Activated CD4-positive, alpha-beta memory T cell treated with anti-CD3 and anti-CD28 coated beads, Interleukin-2, amount 10 ng/mL, durations not matched to agents 7 days and 5 days (primary cell): ENCODE measurements at regions not wholly inside any gene's neighbourhood (a gene's known extent, or its start where the extent isn't known, plus 50 kb on each side); places are given as distances from the start of the nearest gene placed in this dataset.

ENCODE experiments used
- CTCF ChIA-PET: fragments of 350-600 bp; sonication (Branson Sonifier 250); formaldehyde crosslinking; loops from one replicate; lab custom pipeline; 2021; ENCODE audit warnings: antibody characterized with exemption, inconsistent platforms; lab: Charles Lee
- POLR2A ChIA-PET: fragments of 350-600 bp; sonication (Branson Sonifier 250); formaldehyde crosslinking; loops from one replicate; lab custom pipeline; 2021; ENCODE audit warnings: antibody characterized with exemption; lab: Charles Lee
- DNase-seq: peaks from one replicate; pipeline ENCODE4 v3.0.0-alpha.2; 2020
- H3K27ac Mint-ChIP-seq: one replicate; pipeline ENCODE4 v1.8.0; 2021; ENCODE audit warnings: mild to moderate bottlenecking, mixed read lengths
- H3K27me3 Mint-ChIP-seq: one replicate; pipeline ENCODE4 v1.8.0; 2021; ENCODE audit warnings: mixed read lengths
- H3K36me3 Mint-ChIP-seq: one replicate; pipeline ENCODE4 v1.8.0; 2021; ENCODE audit warnings: low read depth, mixed read lengths
- H3K4me1 Mint-ChIP-seq: one replicate; pipeline ENCODE4 v1.8.0; 2021; ENCODE audit warnings: mixed read lengths
- H3K4me3 Mint-ChIP-seq: one replicate; pipeline ENCODE4 v1.8.0; 2021; ENCODE audit warnings: mild to moderate bottlenecking, mixed read lengths
- H3K9me3 Mint-ChIP-seq: one replicate; pipeline ENCODE4 v1.8.0; 2021; ENCODE audit warnings: mixed read lengths

DNA sequence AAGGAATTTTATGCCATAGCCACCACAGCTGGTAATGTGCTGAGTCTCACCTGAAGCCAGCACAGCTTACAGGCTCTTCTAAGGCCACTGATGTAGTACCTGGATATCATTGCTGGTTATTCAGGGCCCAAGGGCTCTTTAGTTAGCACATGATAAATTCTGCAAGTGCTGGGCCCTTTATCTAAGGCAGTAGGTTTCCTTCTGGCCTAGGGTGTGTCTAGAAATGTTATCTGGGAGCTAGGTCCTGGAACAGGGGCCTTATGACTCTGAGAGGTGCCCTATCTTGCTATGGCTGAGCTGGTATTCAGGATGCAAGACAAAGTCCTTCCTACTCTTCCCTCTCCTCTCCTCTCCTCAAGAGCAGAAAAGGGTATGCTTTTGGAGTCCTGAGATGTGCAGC lies 1424.5 kb upstream of the NUDT12 start:
- CTCF ChIA-PET = no interaction called here
- Mint-ChIP-seq H3K4me1 (no peaks in the 10 kb centered on the region), H3K27ac (no peak overlapping the region), H3K4me3 (no peak overlapping the region), H3K36me3 (no peaks in the 10 kb centered on the region), H3K27me3 (no peaks in the 10 kb centered on the region), H3K9me3 (peaks cover 14% of the 10 kb centered on the region)
- no peak for DNase-seq
- POLR2A ChIA-PET = no interaction called here

DNA sequence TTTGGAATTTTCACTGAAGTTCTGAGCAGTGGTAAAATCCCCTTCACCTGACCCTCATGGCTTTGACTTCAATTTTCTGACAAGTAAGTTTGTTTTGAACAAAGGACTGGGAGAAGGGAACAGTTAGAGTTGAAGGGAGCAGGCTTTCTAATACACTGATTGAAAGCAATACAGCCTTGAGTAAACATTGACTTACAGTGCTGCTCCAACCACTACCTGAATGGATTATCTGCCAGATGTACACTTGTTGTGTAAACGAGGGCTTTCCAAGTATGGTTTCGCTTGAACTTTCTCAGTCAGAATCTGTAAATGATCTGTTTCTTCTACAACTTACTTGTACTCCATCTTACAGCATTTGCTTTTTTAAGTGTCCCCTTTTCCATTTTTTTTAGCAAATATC lies 1414.9 kb upstream of the NUDT12 start:
- no peak for DNase-seq
- POLR2A ChIA-PET = no interaction called here
- Mint-ChIP-seq H3K36me3 (no peaks in the 10 kb centered on the region), H3K27ac (no peak overlapping the region), H3K9me3 (peaks cover 2% of the 10 kb centered on the region), H3K4me3 (no peak overlapping the region), H3K4me1 (no peaks in the 10 kb centered on the region), H3K27me3 (no peaks in the 10 kb centered on the region)
- CTCF ChIA-PET = no interaction called here

- ChIA-PET POLR2A (no interaction called here), CTCF (no interaction called here)
- no peak overlapping the region for H3K27ac Mint-ChIP-seq
- H3K36me3 Mint-ChIP-seq = no peaks in the 10 kb centered on the region
- no peaks in the 10 kb centered on the region for H3K4me1 Mint-ChIP-seq
- no peak for DNase-seq
- no peak overlapping the region for H3K4me3 Mint-ChIP-seq
- no peaks in the 10 kb centered on the region for H3K27me3 Mint-ChIP-seq
- no peaks in the 10 kb centered on the region for H3K9me3 Mint-ChIP-seq
Observed at GRCh38 chr5:104967806-104968410, 1405.3 kb upstream of the NUDT12 start.

GRCh38 chr5:104965006-104965405 lies 1402.4 kb upstream of the NUDT12 start:
- Mint-ChIP-seq H3K4me1 (no peaks in the 10 kb centered on the region), H3K4me3 (no peak overlapping the region), H3K9me3 (no peaks in the 10 kb centered on the region), H3K36me3 (no peaks in the 10 kb centered on the region), H3K27me3 (no peaks in the 10 kb centered on the region), H3K27ac (no peak overlapping the region)
- POLR2A ChIA-PET = no interaction called here
- CTCF ChIA-PET = no interaction called here
- no peak for DNase-seq

DNA sequence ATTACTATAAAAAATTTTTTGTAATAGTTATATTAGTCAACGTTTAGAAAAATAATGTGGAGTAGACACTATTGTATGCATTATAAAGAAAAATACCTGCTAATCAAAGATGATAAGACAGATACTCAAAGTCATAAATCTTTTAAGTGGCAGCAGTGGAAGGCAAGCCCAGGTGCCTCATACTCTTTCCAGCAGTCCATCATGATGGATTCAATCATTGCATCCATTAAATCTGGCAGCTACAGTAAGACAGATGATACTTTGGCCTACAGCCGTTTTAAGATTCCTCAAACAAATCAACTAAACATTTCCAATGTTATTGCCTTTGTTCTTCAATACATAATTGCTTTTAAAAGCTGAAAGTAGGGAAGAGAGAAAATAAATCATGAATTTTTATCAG lies 1392.9 kb upstream of the NUDT12 start:
- POLR2A ChIA-PET = no interaction called here
- H3K27me3 Mint-ChIP-seq = no peaks in the 10 kb centered on the region
- no peak for DNase-seq
- H3K4me1 Mint-ChIP-seq = no peaks in the 10 kb centered on the region
- no peak overlapping the region for H3K4me3 Mint-ChIP-seq
- CTCF ChIA-PET = no interaction called here
- peaks cover 21% of the 10 kb centered on the region for H3K9me3 Mint-ChIP-seq
- no peak overlapping the region for H3K27ac Mint-ChIP-seq
- no peaks in the 10 kb centered on the region for H3K36me3 Mint-ChIP-seq

- no peak overlapping the region for H3K4me3 Mint-ChIP-seq
- DNase-seq = no peak
- no peaks in the 10 kb centered on the region for H3K27me3 Mint-ChIP-seq
- no peaks in the 10 kb centered on the region for H3K36me3 Mint-ChIP-seq
- ChIA-PET CTCF (no interaction called here), POLR2A (no interaction called here)
- H3K4me1 Mint-ChIP-seq = no peaks in the 10 kb centered on the region
- H3K9me3 Mint-ChIP-seq = peaks cover 19% of the 10 kb centered on the region
- H3K27ac Mint-ChIP-seq = no peak overlapping the region
Observed at GRCh38 chr5:104952876-104953275, 1390.3 kb upstream of the NUDT12 start.

DNA sequence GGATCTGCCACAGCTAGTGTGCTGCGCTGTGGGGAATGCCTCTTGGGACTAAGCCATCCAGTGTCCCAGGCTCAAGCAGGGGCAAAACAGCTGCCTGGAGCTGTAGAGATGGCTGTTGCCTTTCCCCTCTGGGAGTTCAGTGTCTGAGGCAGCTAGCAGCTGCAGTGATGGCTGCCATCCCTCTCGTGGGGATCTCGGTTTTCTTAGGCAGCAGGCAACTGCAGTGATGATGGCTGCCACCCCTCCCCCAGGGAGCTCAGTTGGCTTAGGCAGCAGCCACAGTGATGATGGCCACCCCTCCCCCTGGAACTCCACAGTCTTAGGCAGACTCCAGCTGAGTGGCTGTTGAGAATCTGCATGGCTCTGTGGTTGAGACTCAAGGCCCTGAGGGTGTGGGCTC lies 1389.2 kb upstream of the NUDT12 start:
- no peak overlapping the region for H3K4me3 Mint-ChIP-seq
- no peaks in the 10 kb centered on the region for H3K36me3 Mint-ChIP-seq
- POLR2A ChIA-PET = no interaction called here
- DNase-seq = no peak
- CTCF ChIA-PET = no interaction called here
- no peaks in the 10 kb centered on the region for H3K4me1 Mint-ChIP-seq
- peaks cover 16% of the 10 kb centered on the region for H3K9me3 Mint-ChIP-seq
- H3K27me3 Mint-ChIP-seq = no peaks in the 10 kb centered on the region
- no peak overlapping the region for H3K27ac Mint-ChIP-seq

DNA sequence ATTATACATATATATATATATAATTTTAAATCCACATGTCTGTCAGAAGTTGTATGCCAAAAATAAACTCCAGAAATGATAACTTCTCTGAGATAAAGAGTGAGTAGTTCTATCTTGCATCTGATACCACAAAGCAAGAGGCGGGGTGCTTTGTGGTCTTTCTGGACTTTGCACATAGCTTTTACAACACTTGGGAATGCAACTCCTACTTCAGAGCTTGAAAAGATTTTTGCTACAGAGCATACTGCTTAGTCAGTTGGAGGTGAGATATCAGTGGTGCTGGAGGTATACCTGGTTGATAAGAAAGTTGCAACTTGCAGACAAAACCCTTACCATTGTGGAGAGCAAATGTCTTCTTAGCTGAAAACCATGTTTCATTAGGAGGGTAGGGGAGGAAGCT lies 1384.5 kb upstream of the NUDT12 start:
- H3K4me1 Mint-ChIP-seq = no peaks in the 10 kb centered on the region
- H3K27ac Mint-ChIP-seq = no peak overlapping the region
- no peak for DNase-seq
- no peaks in the 10 kb centered on the region for H3K27me3 Mint-ChIP-seq
- no peak overlapping the region for H3K4me3 Mint-ChIP-seq
- ChIA-PET POLR2A (no interaction called here), CTCF (no interaction called here)
- H3K9me3 Mint-ChIP-seq = peaks cover 15% of the 10 kb centered on the region
- no peaks in the 10 kb centered on the region for H3K36me3 Mint-ChIP-seq

- DNase-seq = no peak
- Mint-ChIP-seq H3K9me3 (peaks cover 4% of the 10 kb centered on the region), H3K27ac (no peak overlapping the region), H3K36me3 (no peaks in the 10 kb centered on the region), H3K4me3 (no peak overlapping the region), H3K27me3 (no peaks in the 10 kb centered on the region), H3K4me1 (no peaks in the 10 kb centered on the region)
- POLR2A ChIA-PET = no interaction called here
- CTCF ChIA-PET = no interaction called here
Observed at GRCh38 chr5:104942735-104943134, 1380.1 kb upstream of the NUDT12 start.

DNA sequence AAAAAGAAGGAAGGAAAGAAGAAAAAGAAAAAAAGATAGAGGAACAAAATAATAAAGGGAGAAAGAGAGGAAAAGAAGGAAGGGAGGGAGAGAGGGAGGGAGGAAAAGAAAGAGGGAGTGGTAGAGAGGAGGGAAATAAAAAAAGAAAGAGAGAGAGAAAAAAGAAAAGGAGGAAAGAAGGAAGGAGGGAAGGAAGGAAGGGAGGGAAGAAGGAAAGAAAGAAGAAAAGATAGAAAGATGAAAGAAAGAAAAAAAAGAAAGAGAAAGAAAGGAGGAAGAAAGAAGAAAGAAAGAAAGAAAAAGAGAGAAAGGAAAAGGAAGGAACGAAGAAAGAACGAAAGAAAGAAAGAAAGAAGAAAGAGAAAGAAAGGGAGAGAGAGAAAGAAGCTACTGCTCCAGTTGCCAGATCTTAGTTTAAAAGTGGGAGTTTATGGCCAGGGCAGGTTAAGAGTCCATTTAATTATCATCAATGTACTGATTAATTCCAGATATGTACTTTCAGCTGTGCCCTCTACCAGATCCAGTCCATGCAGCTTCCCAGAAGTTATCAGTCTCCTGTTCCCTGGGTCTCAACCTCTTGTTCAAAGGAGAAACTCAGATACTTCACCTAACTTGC lies 1378.5 kb upstream of the NUDT12 start:
- no peak for DNase-seq
- no peak overlapping the region for H3K4me3 Mint-ChIP-seq
- CTCF ChIA-PET = no interaction called here
- no peaks in the 10 kb centered on the region for H3K4me1 Mint-ChIP-seq
- H3K36me3 Mint-ChIP-seq = no peaks in the 10 kb centered on the region
- H3K9me3 Mint-ChIP-seq = peaks cover 4% of the 10 kb centered on the region
- POLR2A ChIA-PET = no interaction called here
- H3K27me3 Mint-ChIP-seq = no peaks in the 10 kb centered on the region
- H3K27ac Mint-ChIP-seq = no peak overlapping the region

DNA sequence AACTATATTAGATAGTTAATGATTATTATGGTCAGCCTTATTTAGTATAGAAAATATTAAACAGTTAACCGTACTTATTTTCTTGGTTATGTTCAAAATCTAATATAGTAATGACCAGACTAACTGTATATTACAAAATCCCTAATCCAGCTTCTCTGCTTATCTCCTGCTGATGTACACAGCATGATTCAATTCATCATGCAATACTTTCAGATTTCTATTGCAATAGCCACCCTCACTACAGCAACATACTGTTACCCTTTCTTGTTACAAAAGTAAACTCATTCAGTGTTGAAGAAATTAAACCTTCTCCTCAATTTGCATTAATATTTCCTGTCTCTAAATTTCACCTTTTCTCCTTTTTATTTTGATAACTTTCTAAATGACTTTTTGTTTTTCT lies 1375.0 kb upstream of the NUDT12 start:
- ChIA-PET POLR2A (no interaction called here), CTCF (no interaction called here)
- Mint-ChIP-seq H3K27me3 (no peaks in the 10 kb centered on the region), H3K27ac (no peak overlapping the region), H3K4me3 (no peak overlapping the region), H3K4me1 (no peaks in the 10 kb centered on the region), H3K9me3 (peaks cover 11% of the 10 kb centered on the region), H3K36me3 (no peaks in the 10 kb centered on the region)
- DNase-seq = no peak

GRCh38 chr5:104932431-104932830 lies 1369.8 kb upstream of the NUDT12 start:
- Mint-ChIP-seq H3K4me3 (no peak overlapping the region), H3K27me3 (no peaks in the 10 kb centered on the region)

GRCh38 chr5:104928906-104929520 lies 1366.4 kb upstream of the NUDT12 start:
- H3K4me3 Mint-ChIP-seq = no peak overlapping the region
- no peaks in the 10 kb centered on the region for H3K4me1 Mint-ChIP-seq
- H3K36me3 Mint-ChIP-seq = no peaks in the 10 kb centered on the region
- ChIA-PET POLR2A (no interaction called here), CTCF (no interaction called here)
- DNase-seq = no peak
- H3K9me3 Mint-ChIP-seq = peaks cover 6% of the 10 kb centered on the region
- no peak overlapping the region for H3K27ac Mint-ChIP-seq
- no peaks in the 10 kb centered on the region for H3K27me3 Mint-ChIP-seq

More at GRCh38 chr5:104932431-104932830, 1369.8 kb upstream of the NUDT12 start:
- no peaks in the 10 kb centered on the region for H3K36me3 Mint-ChIP-seq
- POLR2A ChIA-PET = no interaction called here
- peaks cover 7% of the 10 kb centered on the region for H3K9me3 Mint-ChIP-seq
- no peak for DNase-seq
- no peaks in the 10 kb centered on the region for H3K4me1 Mint-ChIP-seq
- H3K27ac Mint-ChIP-seq = no peak overlapping the region
- CTCF ChIA-PET = no interaction called here

- POLR2A ChIA-PET = no interaction called here
- H3K4me1 Mint-ChIP-seq = no peaks in the 10 kb centered on the region
- DNase-seq = no peak
- CTCF ChIA-PET = no interaction called here
- no peaks in the 10 kb centered on the region for H3K36me3 Mint-ChIP-seq
- no peaks in the 10 kb centered on the region for H3K27me3 Mint-ChIP-seq
- H3K4me3 Mint-ChIP-seq = no peak overlapping the region
- H3K27ac Mint-ChIP-seq = no peak overlapping the region
- peaks cover 2% of the 10 kb centered on the region for H3K9me3 Mint-ChIP-seq
Observed at GRCh38 chr5:104915226-104915625, 1352.6 kb upstream of the NUDT12 start.
